OCI-M1 (cell line): ENCODE measurements at regions not wholly inside any gene's neighbourhood (a gene's known extent, or its start where the extent isn't known, plus 50 kb on each side); places are given as distances from the start of the nearest gene placed in this dataset.

Experiments used
- DNase-seq: peaks from one replicate; lab custom pipeline; 2025; lab: John Stamatoyannopoulos, UW

DNA sequence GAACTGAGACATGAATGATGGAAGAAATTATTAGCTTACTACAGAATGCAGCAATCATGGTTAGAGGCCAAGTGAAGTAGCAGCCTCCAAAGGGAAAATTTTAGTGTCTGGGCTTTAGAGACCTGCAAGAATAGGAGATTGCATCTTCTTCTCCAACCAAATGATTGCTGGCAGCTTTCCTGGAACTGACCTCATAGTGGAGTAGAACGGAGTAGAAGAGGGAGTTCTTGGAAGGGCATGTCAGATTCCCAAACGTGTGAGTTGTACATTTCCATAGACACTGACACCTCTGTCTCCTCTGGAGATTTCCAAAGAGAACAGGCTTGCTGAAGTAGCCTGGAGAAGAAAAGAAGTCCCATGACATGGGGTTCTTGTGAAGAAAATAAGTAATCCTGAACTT lies 169.8 kb upstream of the ERBB4 start:
- peak; percentile 10 for DNase-seq

DNA sequence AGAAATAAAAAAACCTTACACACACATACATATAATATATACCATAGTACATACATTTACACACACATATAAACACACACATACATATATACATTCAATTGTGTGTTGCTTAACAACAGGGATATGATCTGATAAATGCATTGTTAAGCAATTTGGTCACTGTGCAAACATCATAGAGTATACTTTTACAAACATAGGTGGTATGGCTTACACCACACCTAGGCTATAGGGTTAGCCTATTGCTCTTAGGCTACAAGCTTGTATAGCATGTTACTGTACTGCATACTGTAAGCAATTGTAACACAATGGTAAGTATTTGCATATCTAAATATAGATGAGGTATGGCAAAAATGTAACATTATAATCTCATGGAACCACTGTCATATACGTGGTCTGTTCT lies 156.8 kb upstream of the ERBB4 start:
- no peak for DNase-seq

DNA sequence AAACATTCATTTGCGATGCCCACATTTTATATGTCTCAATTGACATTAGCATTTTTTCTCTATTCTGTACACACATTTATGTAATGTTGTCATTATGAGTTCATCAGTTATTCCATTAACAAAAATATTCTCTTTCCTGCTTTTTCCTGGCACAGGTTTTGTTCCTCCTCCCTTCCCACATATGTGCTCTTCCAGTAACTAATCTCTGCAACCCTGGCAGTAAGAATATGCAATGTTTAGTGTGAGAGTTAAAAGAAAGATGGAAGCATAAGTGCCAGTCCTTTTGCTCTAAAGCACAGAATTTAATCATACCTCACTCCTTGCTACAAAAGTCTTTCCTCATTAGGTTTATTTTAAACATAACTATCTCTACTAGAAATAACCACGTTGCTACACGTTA lies 155.8 kb upstream of the ERBB4 start:
- no peak for DNase-seq

DNA sequence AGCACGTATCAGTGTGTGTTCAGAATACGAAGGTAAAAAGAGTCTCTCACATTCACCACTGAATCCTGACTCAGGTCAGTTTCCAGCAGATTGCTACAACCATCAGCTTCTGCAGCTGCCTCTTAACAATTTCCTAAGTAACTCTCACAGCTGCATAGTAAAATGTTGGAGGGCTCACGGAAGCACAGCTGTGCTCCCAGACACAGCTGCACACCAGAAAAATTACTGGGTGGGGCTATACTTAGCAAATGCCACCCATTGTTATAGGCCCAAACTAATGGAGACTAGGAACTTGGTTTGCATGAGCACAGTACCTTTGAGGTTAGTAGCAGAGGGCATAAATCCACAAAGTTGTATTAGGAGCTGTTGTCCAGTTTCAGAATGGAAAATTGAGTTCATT lies 153.9 kb upstream of the ERBB4 start:
- DNase-seq = no peak

DNA sequence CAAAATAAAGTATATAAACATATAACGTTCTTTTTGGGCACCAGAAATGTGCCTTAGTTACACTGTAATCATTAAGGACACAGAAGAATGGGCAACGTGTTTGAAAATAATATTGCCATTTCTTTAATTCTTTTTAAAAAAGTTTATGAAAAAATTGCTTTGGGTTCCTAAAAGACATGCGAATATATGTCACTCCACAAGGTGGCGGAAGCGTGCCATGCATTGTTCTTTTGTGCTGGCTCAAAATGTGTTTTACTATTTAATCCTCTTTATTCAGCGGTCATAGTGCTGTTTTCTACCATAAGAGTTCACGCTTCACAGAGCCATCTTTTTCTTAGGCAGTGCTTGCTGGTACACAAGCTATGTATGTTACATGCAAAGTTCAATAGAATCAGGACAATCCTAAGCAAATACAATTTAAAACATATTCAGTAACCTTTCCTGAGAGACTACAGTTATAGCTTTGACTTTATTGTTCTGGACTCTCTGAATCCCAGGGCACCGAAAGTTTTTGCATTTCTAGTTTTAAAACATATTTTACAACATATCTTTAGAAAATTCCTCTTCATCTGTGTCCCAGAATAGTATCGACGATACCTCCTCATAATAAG lies 147.8 kb upstream of the ERBB4 start:
- DNase-seq = peak; percentile 74

DNA sequence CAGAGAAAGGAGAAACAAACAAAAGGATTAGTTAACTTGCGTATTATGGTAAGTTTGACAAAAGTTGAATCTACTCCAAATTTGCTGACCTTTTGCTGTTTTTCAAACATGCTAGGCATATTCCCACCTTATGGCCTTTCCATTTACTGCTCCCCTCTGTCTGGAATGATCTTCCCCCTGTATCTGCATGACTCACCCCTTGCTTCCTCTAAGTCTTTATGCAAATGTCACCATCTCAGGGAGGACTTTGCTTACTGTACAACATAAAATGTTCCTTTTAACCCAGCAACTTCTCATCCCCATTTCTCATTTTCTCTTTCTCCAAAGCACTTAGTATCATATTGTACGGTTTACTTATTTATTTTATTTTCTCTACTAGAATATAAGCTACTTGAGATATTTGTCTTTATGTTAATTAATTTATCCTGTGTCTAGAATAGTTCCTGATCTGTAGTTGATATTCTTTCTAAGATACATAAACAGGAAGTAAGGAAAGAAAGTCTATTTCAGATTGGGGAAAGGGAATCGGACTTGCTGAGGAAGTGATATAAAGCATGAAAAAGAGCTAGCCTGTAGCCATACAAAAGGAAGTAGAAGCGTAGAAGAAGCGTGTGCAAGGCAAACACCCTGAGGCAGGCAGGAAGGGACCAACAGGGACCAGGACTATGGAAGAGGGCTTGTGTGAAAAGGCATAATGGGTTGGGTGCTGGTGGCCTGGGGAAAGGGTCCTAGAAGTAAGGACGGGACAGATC lies 144.9 kb upstream of the ERBB4 start:
- DNase-seq = peak; percentile 7

DNA sequence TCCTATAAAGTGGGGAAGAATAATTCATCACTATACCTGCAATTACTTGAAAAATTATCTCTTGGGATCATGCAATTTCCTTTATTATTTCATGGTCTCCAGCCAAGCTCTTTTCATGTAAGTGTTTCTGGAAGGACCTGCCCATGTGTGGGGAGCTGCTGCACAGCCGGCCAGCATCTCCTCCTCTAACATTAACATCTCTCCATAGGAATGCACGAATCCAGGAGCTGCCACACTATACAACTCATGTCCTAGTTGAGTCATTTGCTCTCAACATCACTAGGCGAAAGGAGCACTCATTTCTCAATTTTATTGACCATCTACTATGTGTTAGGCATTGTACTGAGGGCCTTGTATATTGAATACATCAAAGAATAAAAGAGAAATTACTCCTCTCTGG lies 144.3 kb upstream of the ERBB4 start:
- no peak for DNase-seq

DNA sequence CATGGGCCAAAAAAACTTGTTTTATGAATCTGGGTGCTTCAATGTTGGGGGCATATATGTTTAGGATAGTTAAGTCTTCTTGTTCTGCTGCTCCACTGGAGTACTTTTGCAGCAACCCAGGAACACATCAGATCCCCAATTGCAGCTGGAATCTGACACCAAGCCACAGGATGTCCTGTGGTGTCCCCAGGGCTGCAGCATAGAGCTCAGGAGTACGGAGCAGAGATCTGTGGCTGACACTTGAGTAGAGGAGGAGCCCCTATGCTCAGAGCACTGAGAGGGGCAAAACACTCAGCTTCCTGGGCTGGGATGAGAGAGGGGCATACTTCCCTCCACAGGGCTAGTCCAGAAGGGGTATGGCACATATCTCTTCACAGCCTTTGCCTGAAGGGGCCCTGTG lies 138.9 kb upstream of the ERBB4 start:
- DNase-seq = no peak

DNA sequence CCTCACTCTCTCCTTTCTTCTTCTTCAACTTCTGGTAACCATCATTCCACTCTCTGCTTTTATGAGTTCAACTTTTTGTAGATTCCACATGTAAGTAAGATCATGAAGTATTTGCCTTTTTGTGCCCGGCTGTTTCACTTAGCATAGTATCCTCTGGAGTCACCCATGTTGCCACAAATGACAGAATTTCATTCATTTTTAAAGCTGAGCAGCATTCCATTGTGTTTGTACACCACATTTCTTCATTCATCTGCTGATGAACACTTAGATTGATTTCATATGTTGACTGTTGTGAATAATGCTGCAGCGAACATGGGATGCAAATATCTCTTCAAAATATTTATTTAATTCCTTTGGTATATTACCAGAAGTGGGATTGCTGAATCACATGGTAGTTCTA lies 133.6 kb upstream of the ERBB4 start:
- no peak for DNase-seq

DNA sequence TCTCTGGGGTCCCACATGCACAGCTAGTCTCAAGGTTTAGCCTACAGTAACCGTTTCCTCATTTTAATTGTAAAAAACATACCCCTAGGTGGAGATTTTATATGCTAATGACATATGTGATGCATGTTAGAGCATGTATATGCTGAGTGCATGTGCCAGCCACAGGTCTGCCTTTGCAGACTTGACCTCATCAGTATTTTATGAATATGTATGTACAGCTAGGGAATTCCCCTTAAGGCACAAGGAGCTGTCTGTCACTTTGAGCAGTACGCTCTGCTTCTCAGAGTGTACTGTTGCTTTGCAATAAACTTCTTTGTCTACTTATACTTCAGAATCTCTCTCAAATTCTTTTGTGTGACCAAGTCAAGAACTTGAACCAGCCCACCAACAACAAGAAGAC lies 131.2 kb upstream of the ERBB4 start:
- no peak for DNase-seq

DNA sequence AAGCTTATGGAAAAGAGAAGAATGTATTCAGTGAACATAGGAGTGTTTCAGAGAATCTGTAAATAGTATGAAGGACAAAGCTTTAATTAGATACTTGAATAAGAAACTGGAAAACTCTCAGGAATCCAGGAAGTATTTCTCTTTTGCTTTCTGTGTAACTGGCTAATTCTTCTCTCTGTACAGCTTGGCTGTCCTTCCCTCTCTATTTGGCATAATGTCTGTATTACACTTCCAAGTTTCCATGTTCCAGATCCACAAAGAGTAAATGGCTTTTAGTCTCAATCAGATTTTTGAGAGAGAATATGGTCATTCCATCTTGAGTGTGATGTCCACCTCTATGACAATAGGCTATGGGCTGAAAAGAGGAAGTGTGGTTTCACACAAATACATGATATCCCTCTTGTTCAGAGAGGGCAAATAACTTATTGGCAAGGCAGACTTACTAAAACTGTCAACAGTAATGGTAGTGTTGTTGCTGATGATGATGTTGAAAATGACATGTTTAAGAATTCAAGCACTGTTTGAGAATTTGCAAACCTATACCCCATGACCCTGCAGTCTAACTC lies 129.2 kb upstream of the ERBB4 start:
- DNase-seq = peak; percentile 38

DNA sequence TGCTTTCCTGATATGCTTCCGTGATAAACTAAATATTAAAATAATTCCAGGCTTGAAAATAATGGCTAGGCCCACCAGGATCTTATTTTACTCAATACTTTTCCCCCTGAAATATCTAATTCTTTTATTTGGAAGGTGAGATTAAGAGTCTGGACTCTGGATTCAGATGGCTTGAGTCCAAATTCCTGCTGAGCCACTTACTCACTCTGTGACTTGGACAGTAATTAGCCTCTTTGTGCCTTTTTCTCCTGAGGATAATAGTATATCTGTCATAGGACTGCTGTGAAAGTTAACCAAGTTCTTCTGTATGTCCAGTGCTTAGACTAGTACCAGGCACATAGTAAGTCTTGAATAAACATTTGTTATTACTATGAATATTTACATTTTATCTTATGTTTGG lies 127.3 kb upstream of the ERBB4 start:
- DNase-seq = no peak

DNA sequence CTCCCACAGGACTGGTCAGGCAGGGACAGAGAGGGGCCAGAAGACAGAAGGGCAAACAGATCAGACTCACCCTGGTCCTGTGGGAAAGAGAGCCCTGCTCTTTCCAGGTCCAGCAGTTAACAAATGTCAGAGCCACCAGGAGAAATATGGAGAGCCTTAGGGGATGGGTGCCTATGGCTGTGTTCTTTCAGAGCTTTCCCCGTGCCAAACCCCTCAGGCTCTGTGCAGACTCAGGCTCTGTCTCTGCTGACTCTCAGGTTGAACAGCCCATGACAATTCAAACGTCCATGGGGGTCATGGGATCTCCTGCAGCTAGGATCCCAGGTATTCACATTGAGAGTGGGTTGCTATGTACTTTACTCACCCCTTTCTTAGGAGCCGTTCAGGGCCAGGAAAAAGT lies 120.8 kb upstream of the ERBB4 start:
- DNase-seq = no peak

DNA sequence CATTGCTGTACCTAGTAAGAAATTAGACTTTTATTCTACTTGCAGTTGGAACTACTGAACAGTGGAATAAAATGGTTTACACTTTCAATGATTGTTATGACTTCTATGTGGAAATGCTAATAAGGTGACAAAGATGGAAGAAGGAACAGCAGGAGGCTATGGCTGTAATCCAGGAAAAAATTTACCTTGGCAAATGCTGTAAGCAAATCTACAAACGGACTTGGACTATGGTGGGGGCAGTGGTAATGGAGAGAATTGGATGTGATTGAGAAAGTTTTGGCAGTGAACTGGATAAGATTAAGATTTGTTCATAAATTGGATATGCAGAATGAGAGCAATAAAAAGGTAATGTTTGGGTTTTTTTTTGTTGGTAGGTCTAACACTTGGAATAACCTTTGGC lies 111.0 kb upstream of the ERBB4 start:
- no peak for DNase-seq

DNA sequence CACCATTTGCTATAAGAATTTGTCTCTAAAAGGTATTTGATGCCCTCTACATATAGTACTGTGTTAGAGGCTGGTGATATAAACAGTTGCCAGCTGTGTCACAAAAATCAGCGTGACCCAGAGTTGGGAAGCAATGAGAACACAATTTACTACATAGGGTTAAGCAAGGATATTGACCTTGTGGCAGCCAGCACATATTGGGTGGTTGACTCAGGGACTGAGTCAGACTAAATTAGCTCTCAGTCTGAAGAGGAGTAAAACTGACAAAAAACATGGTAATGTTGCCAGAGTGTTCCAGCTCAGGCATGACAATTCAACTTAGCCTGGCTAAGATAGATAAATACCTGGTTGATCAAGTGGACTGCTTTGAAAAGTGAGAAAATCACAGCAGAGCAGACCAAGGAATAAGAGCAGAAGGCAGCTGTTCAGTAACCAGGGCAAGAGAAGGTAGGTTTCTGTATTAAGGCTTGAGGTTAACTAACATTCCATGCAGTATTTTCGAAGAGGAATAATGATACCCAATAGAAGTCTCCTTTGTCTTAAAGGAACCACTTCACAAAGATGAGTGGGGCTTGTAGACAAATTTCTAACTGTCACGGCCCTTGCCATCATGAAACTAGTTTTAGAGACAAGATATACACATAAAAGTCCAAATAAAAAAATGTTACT lies 108.2 kb upstream of the ERBB4 start:
- no peak for DNase-seq

DNA sequence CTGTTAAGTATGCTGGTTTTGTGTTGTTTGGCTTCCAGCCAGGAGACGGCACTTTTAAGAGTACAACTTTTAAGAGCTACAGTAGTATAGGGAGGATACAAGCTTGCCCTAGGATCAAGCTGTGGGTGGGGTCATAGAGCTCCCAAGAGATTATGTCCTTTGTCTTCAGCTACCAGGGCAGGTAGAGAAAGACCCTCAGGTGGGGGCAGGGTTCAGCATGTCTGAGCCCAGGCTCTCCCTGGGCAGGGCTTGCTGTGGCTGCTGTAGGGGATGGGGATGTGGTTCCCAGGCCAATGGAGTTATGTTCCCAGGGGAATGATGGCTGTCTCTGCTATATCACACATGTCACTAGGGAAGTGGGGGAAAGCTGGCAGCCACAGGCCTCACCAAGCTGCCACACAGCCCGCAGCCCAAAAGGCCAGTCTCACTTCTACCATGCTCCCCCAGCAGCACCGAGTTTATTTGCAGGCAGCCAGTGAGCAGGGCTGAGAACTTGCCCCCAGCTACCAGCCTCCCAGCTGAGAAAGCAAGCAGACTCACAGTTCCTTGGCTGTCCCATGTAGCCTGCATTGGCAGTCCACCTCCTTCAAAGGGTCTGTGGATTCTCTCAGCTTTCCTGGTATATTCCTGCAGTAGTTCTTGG lies 105.7 kb upstream of the ERBB4 start:
- DNase-seq = no peak

DNA sequence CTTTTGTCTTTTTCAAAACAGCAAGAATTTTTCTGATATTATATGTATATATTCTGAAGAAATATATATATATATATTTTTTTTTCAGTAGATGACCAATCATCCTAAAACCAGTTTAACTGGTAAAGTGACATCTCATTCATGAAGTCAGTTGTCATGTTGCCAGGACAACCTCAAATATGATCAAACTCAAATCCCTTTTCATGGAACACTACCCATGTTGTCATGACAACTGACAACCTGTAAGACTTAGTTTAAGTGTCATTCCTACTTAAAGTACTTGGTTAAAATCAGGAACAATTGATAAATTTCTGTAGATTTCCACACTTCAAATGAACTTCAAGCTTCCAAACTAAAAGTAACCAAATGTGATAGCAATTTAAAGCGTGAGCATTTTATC lies 101.8 kb upstream of the ERBB4 start:
- no peak for DNase-seq

DNA sequence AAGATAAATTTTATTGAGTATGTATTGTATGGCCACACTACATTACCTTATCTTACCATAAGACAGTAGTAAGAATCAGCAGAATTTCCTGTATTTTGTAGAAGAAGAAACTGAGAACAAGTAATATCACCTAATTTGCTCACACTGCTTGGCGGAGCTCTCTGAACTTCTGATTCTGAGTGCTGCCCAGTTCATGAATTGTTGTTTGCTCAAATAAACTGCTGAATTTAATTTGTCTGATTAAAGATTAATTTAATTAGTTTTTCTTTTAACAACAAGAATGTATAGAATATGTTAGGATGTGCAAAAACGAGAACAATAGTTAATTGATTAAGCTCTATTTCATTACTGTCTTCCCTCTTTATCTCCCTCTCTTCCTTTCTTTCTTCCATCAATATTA lies 100.1 kb upstream of the ERBB4 start:
- DNase-seq = no peak

DNA sequence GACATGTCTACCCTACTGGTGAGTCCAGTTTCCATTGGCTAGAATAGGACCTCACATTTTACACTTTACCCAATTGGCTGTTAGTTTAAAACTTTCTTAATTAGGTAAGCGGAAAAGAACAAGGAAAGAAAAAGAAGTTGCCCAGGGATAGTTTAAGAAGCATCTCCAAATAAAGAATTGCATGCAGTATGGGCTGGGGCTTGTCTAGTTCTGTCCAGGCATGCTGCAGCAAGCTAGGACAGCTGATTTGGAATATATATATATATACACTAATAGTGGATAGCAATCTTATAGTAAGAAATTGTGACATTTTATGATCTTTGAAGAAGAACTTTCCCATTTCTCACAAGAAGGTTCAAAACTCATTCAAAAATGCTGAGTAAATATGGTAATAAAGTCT lies 90.0 kb upstream of the ERBB4 start:
- no peak for DNase-seq

DNA sequence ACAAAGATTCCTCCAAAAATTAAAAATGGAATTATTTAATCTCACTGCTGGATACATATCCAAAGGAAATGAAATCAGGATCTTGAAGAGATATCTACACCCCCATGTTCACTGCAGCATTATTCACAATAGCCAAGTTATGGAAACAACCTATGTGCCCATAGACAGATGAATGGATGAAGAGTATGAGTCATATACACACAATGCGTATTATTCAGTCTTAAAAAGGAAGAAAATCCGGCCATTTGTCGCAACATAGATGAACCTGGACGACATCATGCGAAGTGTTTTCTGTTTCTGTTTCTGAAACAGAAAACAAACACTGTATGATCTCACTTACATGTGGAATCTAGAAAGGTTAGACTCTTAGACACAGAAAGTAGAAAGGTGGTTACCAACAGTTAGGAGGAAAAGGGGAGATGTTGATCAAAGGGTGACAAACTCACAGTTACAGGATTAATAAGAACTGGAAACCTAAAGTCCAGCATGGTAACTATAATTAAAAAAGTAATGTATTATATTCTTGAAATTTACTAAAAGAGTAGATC lies 87.8 kb upstream of the ERBB4 start:
- no peak for DNase-seq

DNA sequence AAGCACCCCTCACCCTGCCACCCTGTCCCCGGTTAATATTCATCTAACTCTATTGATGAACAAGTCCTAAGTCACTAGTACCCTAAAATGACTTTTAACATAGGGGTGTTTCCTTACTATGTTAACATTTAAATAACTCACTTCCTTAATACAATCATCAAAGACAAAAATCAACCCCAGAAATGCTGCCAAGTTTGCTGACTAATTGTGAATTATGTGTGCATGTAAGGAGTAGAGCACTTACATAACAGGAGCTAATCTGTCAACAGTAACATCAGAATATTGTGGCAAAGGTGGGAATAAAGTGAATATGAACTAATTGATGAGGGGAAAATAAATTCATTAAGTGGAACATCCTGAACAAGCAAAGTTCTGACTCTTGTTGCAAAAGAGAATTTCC lies 81.4 kb upstream of the ERBB4 start:
- no peak for DNase-seq

DNA sequence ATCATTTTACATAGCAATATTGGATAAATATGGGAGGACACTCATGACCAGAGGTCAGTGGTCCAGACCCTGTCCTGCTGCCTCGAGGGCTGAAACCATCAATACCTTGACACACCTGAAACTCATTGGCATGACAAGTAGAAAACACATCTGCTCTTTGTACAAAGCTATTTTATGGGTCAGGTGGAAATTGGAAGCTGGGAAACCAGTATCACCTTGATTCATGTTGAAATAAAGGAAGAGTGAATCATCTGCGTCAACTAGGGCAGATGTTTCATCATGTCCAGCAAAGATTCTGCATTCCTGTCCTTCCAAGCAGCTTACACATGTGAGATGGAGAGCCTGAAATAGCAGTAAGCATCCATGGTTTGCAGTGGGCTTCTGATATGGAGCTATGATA lies 80.0 kb upstream of the ERBB4 start:
- DNase-seq = no peak
